KOPT-K1 (cell line): ENCODE measurements at regions not wholly inside any gene's neighbourhood (a gene's known extent, or its start where the extent isn't known, plus 50 kb on each side); places are given as distances from the start of the nearest gene placed in this dataset.

Experiments
- H3K27ac ChIP-seq: fragments of 200-600 bp; sonication (generic); 2 replicates; pipeline ENCODE4 v1.5.1; 2016; ENCODE audit warnings: antibody characterized with exemption, mild to moderate bottlenecking, low read depth, low read length; ENCODE audit not compliant: poor library complexity, severe bottlenecking
- H3K36me3 ChIP-seq: fragments of 200-600 bp; sonication (generic); 2 replicates; pipeline ENCODE4 v1.5.1; 2017; ENCODE audit warnings: antibody characterized with exemption, mild to moderate bottlenecking, low read length, moderate library complexity; ENCODE audit not compliant: insufficient read depth
- H3K9me3 ChIP-seq: fragments of 200-600 bp; sonication (generic); 2 replicates; pipeline ENCODE4 v1.5.1; 2017; ENCODE audit warnings: antibody characterized with exemption, low read length, mild to moderate bottlenecking; ENCODE audit not compliant: insufficient read depth, poor library complexity, severe bottlenecking

- H3K27ac ChIP-seq, result no peak overlapping the region
- H3K9me3 ChIP-seq, result no peaks in the 10 kb centered on the region
- H3K36me3 ChIP-seq, result no peaks in the 10 kb centered on the region
These were observed 622.5 kb upstream of the NR5A2 start for GRCh38 chr1:199404976-199405375.

GRCh38 chr1:199405634-199406196 lies 621.8 kb upstream of the NR5A2 start:
- H3K9me3 ChIP-seq, result no peaks in the 10 kb centered on the region
- H3K36me3 ChIP-seq, result no peaks in the 10 kb centered on the region
- H3K27ac ChIP-seq, result no peak overlapping the region

GRCh38 chr1:199410462-199410861 lies 617.0 kb upstream of the NR5A2 start:
- Histone ChIP-seq H3K36me3 (no peaks in the 10 kb centered on the region), H3K27ac (no peak overlapping the region), H3K9me3 (peaks cover 2% of the 10 kb centered on the region)

- H3K9me3 ChIP-seq, result peaks cover 12% of the 10 kb centered on the region
- H3K27ac ChIP-seq, result no peak overlapping the region
- no peaks in the 10 kb centered on the region for H3K36me3 ChIP-seq
These were observed 616.0 kb upstream of the NR5A2 start for GRCh38 chr1:199411506-199411905.

GRCh38 chr1:199422206-199422605 lies 605.3 kb upstream of the NR5A2 start:
- Histone ChIP-seq H3K36me3 (no peaks in the 10 kb centered on the region), H3K27ac (no peak overlapping the region), H3K9me3 (peaks cover 1% of the 10 kb centered on the region)

- Histone ChIP-seq H3K27ac (no peak overlapping the region), H3K9me3 (peaks cover 3% of the 10 kb centered on the region)
These were observed 579.6 kb upstream of the NR5A2 start for GRCh38 chr1:199447906-199448305.

GRCh38 chr1:199448646-199449045 lies 578.9 kb upstream of the NR5A2 start:
- Histone ChIP-seq H3K27ac (no peak overlapping the region), H3K36me3 (no peaks in the 10 kb centered on the region), H3K9me3 (no peaks in the 10 kb centered on the region)

More at GRCh38 chr1:199447906-199448305, 579.6 kb upstream of the NR5A2 start:
- no peaks in the 10 kb centered on the region for H3K36me3 ChIP-seq

GRCh38 chr1:199449221-199449620 lies 578.3 kb upstream of the NR5A2 start:
- Histone ChIP-seq H3K27ac (no peak overlapping the region), H3K36me3 (no peaks in the 10 kb centered on the region), H3K9me3 (no peaks in the 10 kb centered on the region)

- no peaks in the 10 kb centered on the region for H3K36me3 ChIP-seq
- no peaks in the 10 kb centered on the region for H3K9me3 ChIP-seq
- no peak overlapping the region for H3K27ac ChIP-seq
These were observed 577.8 kb upstream of the NR5A2 start for GRCh38 chr1:199449681-199450080.

GRCh38 chr1:199452627-199453026 lies 574.9 kb upstream of the NR5A2 start:
- no peaks in the 10 kb centered on the region for H3K36me3 ChIP-seq
- no peaks in the 10 kb centered on the region for H3K9me3 ChIP-seq
- H3K27ac ChIP-seq, result no peak overlapping the region

- no peaks in the 10 kb centered on the region for H3K36me3 ChIP-seq
- H3K27ac ChIP-seq, result no peak overlapping the region
These were observed 573.8 kb upstream of the NR5A2 start for GRCh38 chr1:199453723-199454122.

GRCh38 chr1:199460933-199461332 lies 566.6 kb upstream of the NR5A2 start:
- no peak overlapping the region for H3K27ac ChIP-seq
- H3K9me3 ChIP-seq, result peaks cover 20% of the 10 kb centered on the region

More at GRCh38 chr1:199453723-199454122, 573.8 kb upstream of the NR5A2 start:
- H3K9me3 ChIP-seq, result no peaks in the 10 kb centered on the region

GRCh38 chr1:199463521-199464127 lies 563.9 kb upstream of the NR5A2 start:
- Histone ChIP-seq H3K27ac (peak overlapping the region; percentile 33), H3K9me3 (peaks cover 20% of the 10 kb centered on the region), H3K36me3 (no peaks in the 10 kb centered on the region)

More at GRCh38 chr1:199460933-199461332, 566.6 kb upstream of the NR5A2 start:
- no peaks in the 10 kb centered on the region for H3K36me3 ChIP-seq

GRCh38 chr1:199466961-199467360 lies 560.5 kb upstream of the NR5A2 start:
- Histone ChIP-seq H3K27ac (no peak overlapping the region), H3K36me3 (no peaks in the 10 kb centered on the region), H3K9me3 (peaks cover 8% of the 10 kb centered on the region)

GRCh38 chr1:199472018-199472417 lies 555.5 kb upstream of the NR5A2 start:
- no peaks in the 10 kb centered on the region for H3K36me3 ChIP-seq

GRCh38 chr1:199472978-199473377 lies 554.5 kb upstream of the NR5A2 start:
- Histone ChIP-seq H3K27ac (no peak overlapping the region), H3K9me3 (no peaks in the 10 kb centered on the region)

More at GRCh38 chr1:199472018-199472417, 555.5 kb upstream of the NR5A2 start:
- Histone ChIP-seq H3K9me3 (no peaks in the 10 kb centered on the region), H3K27ac (no peak overlapping the region)

More at GRCh38 chr1:199472978-199473377, 554.5 kb upstream of the NR5A2 start:
- H3K36me3 ChIP-seq, result no peaks in the 10 kb centered on the region
